Right cardiac atrium (tissue), 5 donors: ENCODE measurements at regions not wholly inside any gene's neighbourhood (a gene's known extent, or its start where the extent isn't known, plus 50 kb on each side); places are given as distances from the start of the nearest gene placed in this dataset.
A peak's percentile ranks its signal among the peaks of the same experiment; 100 is the strongest.

ENCODE experiments used
- ATAC-seq, 2 donors: fragments of 200-7000 bp; cut with Tn5 transposase; one replicate each; pipeline versions ENCODE4 v1.8.0 to v1.9.1; 2020; ENCODE audit warnings: moderate library complexity in 2 of 2, mild to moderate bottlenecking in 1 of 2
- DNase-seq, 3 donors: peaks; one replicate each; pipeline ENCODE4 v3.0.0-alpha.2; 2020
- H3K27ac ChIP-seq: one replicate; pipeline ENCODE4 v1.5.1; 2013; ENCODE audit warnings: mild to moderate bottlenecking, low read length, control low read depth, moderate library complexity
- H3K27me3 ChIP-seq: one replicate; pipeline ENCODE4 v1.6.1; 2013; ENCODE audit not compliant: control insufficient read depth, insufficient read depth
- H3K4me1 ChIP-seq: one replicate; pipeline ENCODE4 v1.6.1; 2013; ENCODE audit warnings: low read length; ENCODE audit not compliant: control insufficient read depth, insufficient read depth
- H3K4me3 ChIP-seq: one replicate; pipeline ENCODE4 v1.5.1; 2013; ENCODE audit warnings: low read length, control low read depth
- H3K9me3 ChIP-seq: one replicate; pipeline ENCODE4 v1.6.1; 2013; ENCODE audit warnings: low read length; ENCODE audit not compliant: control insufficient read depth
- WGBS: extraction: QIAGEN DNeasy Blood & Tissue Kit; methylation state at CpG from one replicate; pipeline ENCODE4 v1.1.7; 2013; 5-methylcytosine and 5-hydroxymethylcytosine counted together
- intact Hi-C, 4 donors: fragments of 100-400 bp; cut with DNase I; formaldehyde crosslinking; loops; one replicate each; pipeline versions ENCODE4 v1.11.0 to v1.14.0; 2022 to 2023
- donor health status: healthy with polysubstance abuse.
- donor health status: DM: no; HTN: yes; CAD: no.
- donor health status: DM: no; HTN: no; CAD: no.
- donor health status: DM: no; HTN: yes; CAD: no; lungs with severe emphysema.
- donor health status: DM: yes; HTN: yes; CAD: no.

GRCh38 chr11:90542092-90542491, 319.2 kb upstream of the CHORDC1 start:
- intact Hi-C loops, result no loop called here
- Histone ChIP-seq H3K4me3 (no peak overlapping the region), H3K9me3 (no peaks in the 10 kb centered on the region), H3K27ac (no peak overlapping the region), H3K4me1 (no peaks in the 10 kb centered on the region), H3K27me3 (no peaks in the 10 kb centered on the region)
- ATAC-seq (no peak), DNase-seq (no peak)

GRCh38 chr11:90536301-90536700, 313.5 kb upstream of the CHORDC1 start:
- H3K27ac ChIP-seq, result no peak overlapping the region
- WGBS, result 39% methylated on average over 3 of the region's 3 CpGs
- no peaks in the 10 kb centered on the region for H3K4me1 ChIP-seq
- DNase-seq (no peak), ATAC-seq (no peak)
- no peaks in the 10 kb centered on the region for H3K27me3 ChIP-seq
- H3K4me3 ChIP-seq, result no peak overlapping the region
- intact Hi-C loops, result no loop called here
- H3K9me3 ChIP-seq, result no peaks in the 10 kb centered on the region

- Histone ChIP-seq H3K27ac (no peak overlapping the region), H3K4me3 (no peak overlapping the region), H3K9me3 (no peaks in the 10 kb centered on the region), H3K4me1 (no peaks in the 10 kb centered on the region), H3K27me3 (no peaks in the 10 kb centered on the region)
- DNase-seq (no peak), ATAC-seq (no peak)
- intact Hi-C loops, result no loop called here
Observed at GRCh38 chr11:90532125-90532524, 309.3 kb upstream of the CHORDC1 start.

GRCh38 chr11:90531001-90531400, 308.2 kb upstream of the CHORDC1 start:
- intact Hi-C loops, result no loop called here
- DNase-seq (no peak), ATAC-seq (no peak)
- Histone ChIP-seq H3K27ac (no peak overlapping the region), H3K27me3 (no peaks in the 10 kb centered on the region), H3K4me1 (no peaks in the 10 kb centered on the region), H3K4me3 (no peak overlapping the region), H3K9me3 (no peaks in the 10 kb centered on the region)
- 74% methylated on average over 1 of the region's 1 CpG for WGBS

GRCh38 chr11:90525962-90526361, 303.1 kb upstream of the CHORDC1 start:
- ATAC-seq (no peak), DNase-seq (no peak)
- no peak overlapping the region for H3K4me3 ChIP-seq
- H3K4me1 ChIP-seq, result no peaks in the 10 kb centered on the region
- no peaks in the 10 kb centered on the region for H3K27me3 ChIP-seq
- intact Hi-C loops, result no loop called here
- H3K9me3 ChIP-seq, result no peaks in the 10 kb centered on the region
- no peak overlapping the region for H3K27ac ChIP-seq
- WGBS, result 87% methylated on average over 1 of the region's 1 CpG

- H3K4me1 ChIP-seq, result no peaks in the 10 kb centered on the region
- no peaks in the 10 kb centered on the region for H3K9me3 ChIP-seq
- H3K27ac ChIP-seq, result no peak overlapping the region
- DNase-seq (no peak), ATAC-seq (no peak)
- intact Hi-C loops, result no loop called here
- no peak overlapping the region for H3K4me3 ChIP-seq
- no peaks in the 10 kb centered on the region for H3K27me3 ChIP-seq
Observed at GRCh38 chr11:90512846-90513245, 290.0 kb upstream of the CHORDC1 start.

- Histone ChIP-seq H3K9me3 (no peaks in the 10 kb centered on the region), H3K27ac (peak overlapping the region; percentile 2), H3K27me3 (no peaks in the 10 kb centered on the region), H3K4me1 (no peaks in the 10 kb centered on the region), H3K4me3 (no peak overlapping the region)
- ATAC-seq (no peak), DNase-seq (no peak)
- intact Hi-C loops, result no loop called here
- WGBS, result 58% methylated on average over 5 of the region's 5 CpGs
Observed at GRCh38 chr11:90510839-90511238, 288.0 kb upstream of the CHORDC1 start.

GRCh38 chr11:90500922-90501568, 278.2 kb upstream of the CHORDC1 start:
- whole genome bisulfite sequencing, result 69% methylated on average over 5 of the region's 5 CpGs
- no peak for ATAC-seq
- DNase-seq, result no peak
- no peaks in the 10 kb centered on the region for H3K4me1 ChIP-seq
- no peak overlapping the region for H3K4me3 ChIP-seq
- no peak overlapping the region for H3K27ac ChIP-seq
- H3K27me3 ChIP-seq, result no peaks in the 10 kb centered on the region
- H3K9me3 ChIP-seq, result no peaks in the 10 kb centered on the region
- intact Hi-C loops, result no loop called here

- Histone ChIP-seq H3K9me3 (no peaks in the 10 kb centered on the region), H3K4me1 (no peaks in the 10 kb centered on the region), H3K4me3 (no peak overlapping the region), H3K27me3 (no peaks in the 10 kb centered on the region), H3K27ac (no peak overlapping the region)
- intact Hi-C loops, result no loop called here
- no peak for DNase-seq
- 98% methylated on average over 1 of the region's 1 CpG for WGBS
- ATAC-seq, result no peak
Observed at GRCh38 chr11:90496722-90497121, 273.9 kb upstream of the CHORDC1 start.

GRCh38 chr11:90493379-90493778, 270.5 kb upstream of the CHORDC1 start:
- H3K9me3 ChIP-seq, result no peaks in the 10 kb centered on the region
- DNase-seq, result no peak
- no peak overlapping the region for H3K27ac ChIP-seq
- no peaks in the 10 kb centered on the region for H3K4me1 ChIP-seq
- H3K4me3 ChIP-seq, result no peak overlapping the region
- H3K27me3 ChIP-seq, result no peaks in the 10 kb centered on the region
- no peak for ATAC-seq
- intact Hi-C loops, result no loop called here

GRCh38 chr11:90491466-90491865, 268.6 kb upstream of the CHORDC1 start:
- intact Hi-C loops, result no loop called here
- ATAC-seq (no peak), DNase-seq (no peak)
- WGBS, result 35% methylated on average over 2 of the region's 2 CpGs
- H3K27ac ChIP-seq, result no peak overlapping the region
- H3K27me3 ChIP-seq, result no peaks in the 10 kb centered on the region
- no peak overlapping the region for H3K4me3 ChIP-seq
- no peaks in the 10 kb centered on the region for H3K4me1 ChIP-seq
- H3K9me3 ChIP-seq, result no peaks in the 10 kb centered on the region

GRCh38 chr11:90476442-90477007, 253.7 kb upstream of the CHORDC1 start:
- 41% methylated on average over 2 of the region's 2 CpGs for WGBS
- Histone ChIP-seq H3K27me3 (no peaks in the 10 kb centered on the region), H3K4me3 (no peak overlapping the region), H3K9me3 (no peaks in the 10 kb centered on the region), H3K27ac (no peak overlapping the region), H3K4me1 (no peaks in the 10 kb centered on the region)
- peak; percentile 11 to 35 (median 15) for DNase-seq
- intact Hi-C loops, result no loop called here
- no peak for ATAC-seq
